Kidney (tissue), 13 donors: ENCODE measurements at regions not wholly inside any gene's neighbourhood (a gene's known extent, or its start where the extent isn't known, plus 50 kb on each side); places are given as distances from the start of the nearest gene placed in this dataset.

Experiments used
- DNase-seq, 5 donors: peaks; one replicate each; pipeline ENCODE4 v3.0.0-alpha.2; 2013 to 2020
- FAIRE-seq: peaks from 2 replicates; lab custom pipeline; 2012; peaks lifted over from hg19 to GRCh38; lab: Jason Lieb, UNC
- H3K27ac ChIP-seq, 2 donors: one replicate each; pipeline ENCODE4 v1.7.0; 2013; ENCODE audit warnings: low read depth in 2 of 2, low read length in 2 of 2, inconsistent platforms in 1 of 2
- H3K27me3 ChIP-seq: one replicate; pipeline ENCODE4 v1.7.1; 2013; ENCODE audit warnings: low read length, inconsistent platforms; ENCODE audit not compliant: control insufficient read depth, insufficient read depth
- H3K36me3 ChIP-seq, 3 donors: one replicate each; pipeline versions ENCODE4 v1.7.0 to v1.7.1; 2013; ENCODE audit warnings: low read length in 3 of 3, control low read depth in 1 of 3, inconsistent platforms in 1 of 3; ENCODE audit not compliant: insufficient read depth in 3 of 3, control insufficient read depth in 2 of 3
- H3K4me1 ChIP-seq, 3 donors: one replicate each; pipeline versions ENCODE4 v1.7.0 to v1.7.1; 2013; ENCODE audit warnings: low read length in 3 of 3, inconsistent platforms in 1 of 3, low read depth in 1 of 3; ENCODE audit not compliant: control insufficient read depth in 2 of 3, insufficient read depth in 2 of 3
- H3K4me3 ChIP-seq, 3 donors: one replicate each; pipeline versions ENCODE4 v1.7.0 to v1.8.1; 2013; ENCODE audit warnings: low read length in 3 of 3, control low read depth in 1 of 3, inconsistent platforms in 1 of 3
- H3K9ac ChIP-seq, 3 donors: one replicate each; pipeline versions ENCODE4 v1.7.0 to v1.7.1; 2013; ENCODE audit warnings: low read length in 3 of 3, control low read depth in 1 of 3, inconsistent platforms in 1 of 3
- H3K9me3 ChIP-seq, 3 donors: one replicate each; pipeline versions ENCODE4 v1.7.0 to v1.7.1; 2013; ENCODE audit warnings: low read length in 3 of 3, control low read depth in 1 of 3, inconsistent platforms in 1 of 3; ENCODE audit not compliant: control insufficient read depth in 2 of 3, insufficient read depth in 1 of 3
- CTCF ChIP-seq: IDR thresholded peaks from 3 replicates; pipeline ENCODE4 v1.5.1; 2012; ENCODE audit warnings: mild to moderate bottlenecking, moderate library complexity, borderline replicate concordance; ENCODE audit not compliant: insufficient read depth; ENCODE audit errors: extremely low read depth
- intact Hi-C: fragments of 100-400 bp; cut with DNase I; formaldehyde crosslinking; loops from one replicate; pipeline ENCODE4 v1.11.1; 2022
- donor health status: control.
- donor health status: control.
- donor health status: control.
- donor health status: control.
- donor health status: control.
- donor health status: DM: yes; HTN: yes; CAD: no.
- donor health status: Normal renal cell carcinoma (clear cell type).

- H3K4me3 ChIP-seq: no peak overlapping the region
- intact Hi-C loops: no loop called here
- no peaks in the 10 kb centered on the region for H3K36me3 ChIP-seq
- no peak for TF ChIP-seq CTCF
- H3K4me1 ChIP-seq: no peaks in the 10 kb centered on the region
- no peak overlapping the region for H3K9ac ChIP-seq
- DNase-seq (no peak), FAIRE-seq (no peak)
- no peaks in the 10 kb centered on the region for H3K27me3 ChIP-seq
- no peak overlapping the region for H3K27ac ChIP-seq
- H3K9me3 ChIP-seq: no peaks in the 10 kb centered on the region
Observed at GRCh38 chr13:63948045-63948444, 2532.4 kb upstream of the PCDH20 start.

- intact Hi-C loops: no loop called here
- Histone ChIP-seq H3K27ac (no peak overlapping the region), H3K4me3 (no peak overlapping the region), H3K4me1 (no peaks in the 10 kb centered on the region), H3K9me3 (no peaks in the 10 kb centered on the region), H3K36me3 (no peaks in the 10 kb centered on the region), H3K9ac (no peak overlapping the region), H3K27me3 (no peaks in the 10 kb centered on the region)
- FAIRE-seq (no peak), DNase-seq (no peak)
- TF ChIP-seq CTCF: no peak
Observed at GRCh38 chr13:63944911-63945310, 2529.3 kb upstream of the PCDH20 start.

GRCh38 chr13:63942372-63942771 is 2526.7 kb upstream of the PCDH20 start:
- TF ChIP-seq CTCF: no peak
- Histone ChIP-seq H3K36me3 (no peaks in the 10 kb centered on the region), H3K27me3 (no peaks in the 10 kb centered on the region), H3K9me3 (no peaks in the 10 kb centered on the region), H3K4me3 (no peak overlapping the region), H3K27ac (no peak overlapping the region), H3K4me1 (no peaks in the 10 kb centered on the region), H3K9ac (no peak overlapping the region)
- no peak for DNase-seq
- no peak for FAIRE-seq
- intact Hi-C loops: no loop called here

GRCh38 chr13:63938851-63939250 is 2523.2 kb upstream of the PCDH20 start:
- DNase-seq (no peak), FAIRE-seq (no peak)
- Histone ChIP-seq H3K4me1 (no peaks in the 10 kb centered on the region), H3K4me3 (no peak overlapping the region), H3K36me3 (no peaks in the 10 kb centered on the region), H3K27me3 (no peaks in the 10 kb centered on the region), H3K27ac (no peak overlapping the region), H3K9ac (no peak overlapping the region), H3K9me3 (no peaks in the 10 kb centered on the region)
- intact Hi-C loops: no loop called here
- no peak for TF ChIP-seq CTCF
